GM12878 (cell line): ENCODE measurements at regions not wholly inside any gene's neighbourhood (a gene's known extent, or its start where the extent isn't known, plus 50 kb on each side); places are given as distances from the start of the nearest gene placed in this dataset.

ENCODE experiments used
- ATAC-seq: fragments of 200-7000 bp; cut with Tn5 transposase; 3 replicates; pipeline ENCODE4 v1.9.1; 2020; ENCODE audit warnings: mild to moderate bottlenecking, moderate library complexity
- BruUV-seq: library from RNA; stranded (reverse); fragments of 400-500 nt; replicated peaks from 2 replicates; lab custom pipeline; 2021; lab: Mats Ljungman, UMichigan
- CTCF ChIA-PET: fragments of 300-600 bp; sonication (Branson Sonifier 250); formaldehyde crosslinking; extraction: SDS; loops from one replicate; lab custom pipeline; 2021; ENCODE audit warnings: inconsistent platforms; lab: Yijun Ruan, JAX
- POLR2A ChIA-PET: fragments of 350-600 bp; formaldehyde crosslinking; extraction: SDS; loops from one replicate; lab custom pipeline; 2021; ENCODE audit warnings: inconsistent platforms; lab: Charles Lee
- RAD21 ChIA-PET: fragments of 300-600 bp; sonication (Branson Sonifier 250); formaldehyde crosslinking; loops from one replicate; lab custom pipeline; 2023; ENCODE audit warnings: antibody characterized with exemption; ENCODE audit not compliant: unreplicated experiment; lab: Charles Lee
- SMC1A ChIA-PET: fragments of 300-600 bp; sonication (Branson Sonifier 250); formaldehyde crosslinking; loops from one replicate; lab custom pipeline; 2023; ENCODE audit not compliant: unreplicated experiment, uncharacterized antibody; lab: Charles Lee
- DNase-seq: peaks from one replicate; pipeline ENCODE4 v3.0.0-alpha.2; 2011; ENCODE audit warnings: low read depth, low spot score
- FAIRE-seq: peaks from 3 replicates; lab custom pipeline; 2011; peaks lifted over from hg19 to GRCh38; lab: Jason Lieb, UNC
- H2AFZ ChIP-seq: 2 replicates; pipeline ENCODE4 v1.6.0; 2011; ENCODE audit warnings: low read depth, low read length, control low read depth; ENCODE audit not compliant: control insufficient read depth
- H3K27ac ChIP-seq: 2 replicates; pipeline ENCODE4 v1.5.1; 2011; ENCODE audit warnings: control low read depth; ENCODE audit not compliant: control insufficient read depth, insufficient read depth
- H3K27me3 ChIP-seq, 2 experiments: replicated peaks in 1 of 2; 2 replicates each; pipeline versions ENCODE4 v1.6.0 to v1.6.1; 2011; ENCODE audit warnings: low read length in 1 of 2; ENCODE audit not compliant: control insufficient read depth in 2 of 2, insufficient read depth in 2 of 2
- H3K36me3 ChIP-seq, 2 experiments: 2 replicates each; pipeline ENCODE4 v1.5.1; 2011; ENCODE audit warnings: low read length in 1 of 2; ENCODE audit not compliant: control insufficient read depth in 2 of 2, insufficient read depth in 2 of 2
- H3K4me1 ChIP-seq: 2 replicates; pipeline ENCODE4 v1.6.1; 2011; ENCODE audit warnings: mild to moderate bottlenecking, low read length, moderate library complexity, mixed read lengths; ENCODE audit not compliant: control insufficient read depth, insufficient read depth
- H3K4me2 ChIP-seq: 2 replicates; pipeline ENCODE4 v1.6.0; 2011; ENCODE audit warnings: control low read depth; ENCODE audit not compliant: control insufficient read depth, insufficient read depth
- H3K4me3 ChIP-seq: fragments of 200-600 bp; sonication (generic); 2 replicates; pipeline ENCODE4 v1.5.1; 2016
- H3K79me2 ChIP-seq: 2 replicates; pipeline ENCODE4 v1.6.0; 2011; ENCODE audit warnings: low read length; ENCODE audit not compliant: control insufficient read depth, insufficient read depth
- H3K9ac ChIP-seq: 2 replicates; pipeline ENCODE4 v1.8.0; 2011; ENCODE audit warnings: low read length, control low read depth, mixed read lengths; ENCODE audit not compliant: control insufficient read depth, insufficient read depth
- H3K9me3 ChIP-seq: replicated peaks from 3 replicates; pipeline ENCODE4 v1.5.1; 2011; ENCODE audit warnings: mild to moderate bottlenecking, low read length; ENCODE audit not compliant: control insufficient read depth, insufficient read depth
- H4K20me1 ChIP-seq: 2 replicates; pipeline ENCODE4 v1.6.0; 2011; ENCODE audit not compliant: control insufficient read depth, insufficient read depth
- GABPA ChIP-seq: IDR thresholded peaks from 2 replicates; pipeline ENCODE4 v1.6.1; 2014; ENCODE audit warnings: antibody characterized with exemption, low read depth, mild to moderate bottlenecking, inconsistent platforms
- JUND ChIP-seq: IDR thresholded peaks from 2 replicates; pipeline ENCODE4 v1.6.1; 2012; ENCODE audit warnings: low read depth, mild to moderate bottlenecking, low read length, improper control_type of control experiment, moderate library complexity
- POLR2AphosphoS2 ChIP-seq: IDR thresholded peaks from 2 replicates; pipeline ENCODE4 v1.6.1; 2011; ENCODE audit warnings: low read depth, mild to moderate bottlenecking, low read length, improper control_type of control experiment, moderate library complexity
- SMC3 ChIP-seq: IDR thresholded peaks from 2 replicates; pipeline ENCODE4 v1.6.1; 2011; ENCODE audit warnings: low read length, improper control_type of control experiment, borderline replicate concordance
- TCF3 ChIP-seq: IDR thresholded peaks from 2 replicates; pipeline ENCODE4 v1.6.1; 2012; ENCODE audit warnings: low read depth, mild to moderate bottlenecking, low read length, borderline replicate concordance; ENCODE audit not compliant: insufficient read depth
- TCF7 ChIP-seq: IDR thresholded peaks from 2 replicates; pipeline ENCODE4 v1.6.1; 2014; ENCODE audit warnings: antibody characterized with exemption, borderline replicate concordance
- WGBS: methylation state at CpG from one replicate; pipeline ENCODE4 v1.1.6; 2016; ENCODE audit warnings: low lambda C conversion rate; ENCODE audit not compliant: insufficient replicate concordance, insufficient coverage; ENCODE audit errors: missing lambda C conversion rate; 5-methylcytosine and 5-hydroxymethylcytosine counted together
- in situ Hi-C: fragments of 300-500 bp; cut with MboI; formaldehyde crosslinking; loops from 9 replicates; pipeline ENCODE4 v1.14.3; 2018; ENCODE audit warnings: mixed read lengths
- intact Hi-C: fragments of 100-400 bp; cut with micrococcal nuclease; formaldehyde crosslinking; loops from one replicate; pipeline ENCODE4 v1.14.2; 2022; ENCODE audit not compliant: unreplicated experiment
- TF ChIP-seq, protein P1 (sequence below): fragments of 150-350 bp; IDR thresholded peaks from 2 replicates; pipeline ENCODE4 v1.6.1; 2014; ENCODE audit warnings: mild to moderate bottlenecking, low read depth, low read length

DNA sequence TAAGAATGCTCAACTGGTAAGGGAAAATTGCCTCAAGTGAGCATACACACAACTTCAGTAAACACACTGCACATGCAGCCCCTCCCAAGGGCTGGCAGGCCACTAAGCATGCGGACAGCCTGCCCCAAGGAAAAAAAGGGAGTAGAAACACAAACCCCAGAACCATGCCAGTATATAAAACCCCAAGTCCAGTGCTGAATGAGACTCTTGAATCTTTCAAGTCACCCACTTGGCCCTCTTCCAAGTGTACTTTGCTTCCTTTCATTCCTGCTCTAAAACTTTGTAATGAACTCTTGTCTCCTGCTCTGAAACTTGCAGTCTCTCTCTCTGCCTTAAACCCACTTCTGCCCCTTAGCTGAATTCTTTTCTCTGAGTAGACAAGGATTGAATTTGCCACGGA is 736.4 kb downstream of the RNF144A start:
- no peak for FAIRE-seq
- H4K20me1 ChIP-seq, result no peaks in the 10 kb centered on the region
- no peak for TF ChIP-seq GABPA
- TF ChIP-seq, protein P1, sequence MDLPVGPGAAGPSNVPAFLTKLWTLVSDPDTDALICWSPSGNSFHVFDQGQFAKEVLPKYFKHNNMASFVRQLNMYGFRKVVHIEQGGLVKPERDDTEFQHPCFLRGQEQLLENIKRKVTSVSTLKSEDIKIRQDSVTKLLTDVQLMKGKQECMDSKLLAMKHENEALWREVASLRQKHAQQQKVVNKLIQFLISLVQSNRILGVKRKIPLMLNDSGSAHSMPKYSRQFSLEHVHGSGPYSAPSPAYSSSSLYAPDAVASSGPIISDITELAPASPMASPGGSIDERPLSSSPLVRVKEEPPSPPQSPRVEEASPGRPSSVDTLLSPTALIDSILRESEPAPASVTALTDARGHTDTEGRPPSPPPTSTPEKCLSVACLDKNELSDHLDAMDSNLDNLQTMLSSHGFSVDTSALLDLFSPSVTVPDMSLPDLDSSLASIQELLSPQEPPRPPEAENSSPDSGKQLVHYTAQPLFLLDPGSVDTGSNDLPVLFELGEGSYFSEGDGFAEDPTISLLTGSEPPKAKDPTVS, result no peak
- no peak for TF ChIP-seq SMC3
- TF ChIP-seq JUND, result no peak
- no peak for TF ChIP-seq TCF7
- TF ChIP-seq TCF3, result no peak
- no peak for TF ChIP-seq POLR2AphosphoS2
- in situ Hi-C loops (no loop called here), intact Hi-C loops (no loop called here)
- H3K4me2 ChIP-seq, result no peak overlapping the region
- H2AFZ ChIP-seq, result no peak overlapping the region
- no peak overlapping the region for H3K9ac ChIP-seq
- no peak for DNase-seq
- no peak overlapping the region for H3K27ac ChIP-seq
- RAD21 ChIA-PET, result no interaction called here
- no peaks in the 10 kb centered on the region for H3K4me1 ChIP-seq
- SMC1A ChIA-PET, result no interaction called here
- BruUV-seq, result no TSS peak
- H3K9me3 ChIP-seq, result peaks cover 2% of the 10 kb centered on the region; the same call in 1 of the 3 replicates
- POLR2A ChIA-PET, result no interaction called here
- WGBS, result 36% methylated on average over 2 of the region's 2 CpGs
- no peaks in the 10 kb centered on the region for H3K27me3 ChIP-seq
- no peaks in the 10 kb centered on the region for H3K79me2 ChIP-seq
- CTCF ChIA-PET, result interaction anchor here (0.9 kb wide), 1 partner anchor 15 kb away, joined by 3 read pairs; no protein-coding TSS in a partner anchor
- H3K4me3 ChIP-seq, result no peak overlapping the region
- ATAC-seq, result no peak
- H3K36me3 ChIP-seq, result no peaks in the 10 kb centered on the region
